Progenitor cell of endocrine pancreas (in vitro differentiated cells): ENCODE measurements at regions not wholly inside any gene's neighbourhood (a gene's known extent, or its start where the extent isn't known, plus 50 kb on each side); places are given as distances from the start of the nearest gene placed in this dataset.

Source experiments
- DNase-seq: peaks from one replicate; pipeline ENCODE4 v3.0.0; 2021; ENCODE audit warnings: low spot score; ENCODE audit not compliant: unreplicated experiment
- H3K27ac Mint-ChIP-seq: 2 replicates; pipeline ENCODE4 v1.8.0; 2021; ENCODE audit warnings: mild to moderate bottlenecking, moderate library complexity, mixed read lengths
- H3K27me3 Mint-ChIP-seq: 2 replicates; pipeline ENCODE4 v1.8.0; 2021; ENCODE audit warnings: mixed read lengths
- H3K36me3 Mint-ChIP-seq: 2 replicates; pipeline ENCODE4 v1.8.0; 2022; ENCODE audit warnings: mixed read lengths; ENCODE audit not compliant: insufficient read depth
- H3K4me1 Mint-ChIP-seq: 2 replicates; pipeline ENCODE4 v1.8.0; 2021; ENCODE audit warnings: low read depth, mixed read lengths
- H3K4me3 Mint-ChIP-seq: 2 replicates; pipeline ENCODE4 v1.8.0; 2021; ENCODE audit warnings: low read depth, mild to moderate bottlenecking, moderate library complexity, mixed read lengths
- H3K9me3 Mint-ChIP-seq: 2 replicates; pipeline ENCODE4 v1.8.0; 2021; ENCODE audit warnings: low read depth, mixed read lengths
- TF ChIP-seq, protein P1 (sequence below): fragments of 200-600 bp; sonication (generic); IDR thresholded peaks from one replicate; pipeline ENCODE4 v1.5.0; 2021; ENCODE audit warnings: antibody characterized with exemption, mild to moderate bottlenecking; ENCODE audit not compliant: unreplicated experiment

- Mint-ChIP-seq H3K36me3 (no peaks in the 10 kb centered on the region), H3K27ac (no peak overlapping the region), H3K9me3 (no peaks in the 10 kb centered on the region), H3K27me3 (peaks cover 21% of the 10 kb centered on the region), H3K4me3 (no peak overlapping the region), H3K4me1 (peaks cover 11% of the 10 kb centered on the region)
- TF ChIP-seq, protein P1, sequence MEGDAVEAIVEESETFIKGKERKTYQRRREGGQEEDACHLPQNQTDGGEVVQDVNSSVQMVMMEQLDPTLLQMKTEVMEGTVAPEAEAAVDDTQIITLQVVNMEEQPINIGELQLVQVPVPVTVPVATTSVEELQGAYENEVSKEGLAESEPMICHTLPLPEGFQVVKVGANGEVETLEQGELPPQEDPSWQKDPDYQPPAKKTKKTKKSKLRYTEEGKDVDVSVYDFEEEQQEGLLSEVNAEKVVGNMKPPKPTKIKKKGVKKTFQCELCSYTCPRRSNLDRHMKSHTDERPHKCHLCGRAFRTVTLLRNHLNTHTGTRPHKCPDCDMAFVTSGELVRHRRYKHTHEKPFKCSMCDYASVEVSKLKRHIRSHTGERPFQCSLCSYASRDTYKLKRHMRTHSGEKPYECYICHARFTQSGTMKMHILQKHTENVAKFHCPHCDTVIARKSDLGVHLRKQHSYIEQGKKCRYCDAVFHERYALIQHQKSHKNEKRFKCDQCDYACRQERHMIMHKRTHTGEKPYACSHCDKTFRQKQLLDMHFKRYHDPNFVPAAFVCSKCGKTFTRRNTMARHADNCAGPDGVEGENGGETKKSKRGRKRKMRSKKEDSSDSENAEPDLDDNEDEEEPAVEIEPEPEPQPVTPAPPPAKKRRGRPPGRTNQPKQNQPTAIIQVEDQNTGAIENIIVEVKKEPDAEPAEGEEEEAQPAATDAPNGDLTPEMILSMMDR: no peak
- DNase-seq: no peak
Measured at GRCh38 chr3:151990696-151991376, 117.4 kb downstream of the SUCNR1 start.

DNA sequence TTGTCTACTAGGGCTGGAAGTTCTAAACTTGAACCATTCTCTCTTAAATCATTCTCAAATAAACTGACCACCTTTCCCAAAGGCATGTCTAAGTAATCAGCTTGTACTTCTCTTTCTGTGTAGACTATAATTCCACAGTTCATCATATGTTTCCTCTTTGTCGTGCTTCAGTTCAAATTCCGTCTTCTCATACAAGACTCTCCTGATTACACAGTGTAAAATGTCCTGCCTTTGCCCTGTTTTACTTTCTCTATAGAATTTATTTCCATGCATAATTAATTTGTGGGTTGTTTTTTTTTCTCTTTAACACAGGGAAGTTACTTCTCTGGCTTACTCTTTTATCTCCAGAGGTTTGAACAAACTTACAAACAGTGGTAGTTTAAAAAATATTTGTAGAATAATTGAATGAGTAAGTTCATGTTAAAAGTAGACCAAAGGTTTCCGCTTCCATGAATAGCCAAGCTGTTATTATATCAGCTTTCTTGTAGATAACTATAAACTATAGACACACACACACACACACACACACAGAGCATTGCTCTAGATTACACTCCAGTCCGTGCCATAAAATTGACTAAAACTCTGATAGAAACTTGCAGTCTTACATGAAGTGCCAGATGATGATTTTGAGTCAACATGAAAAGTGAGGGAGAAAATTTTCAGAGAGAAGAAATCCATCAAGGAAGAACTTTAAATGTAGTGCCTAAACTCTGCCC lies 119.0 kb downstream of the SUCNR1 start:
- H3K27me3 Mint-ChIP-seq: peaks cover 18% of the 10 kb centered on the region
- H3K27ac Mint-ChIP-seq: no peak overlapping the region
- TF ChIP-seq, protein P1: no peak
- no peak for DNase-seq
- no peaks in the 10 kb centered on the region for H3K4me1 Mint-ChIP-seq
- H3K4me3 Mint-ChIP-seq: no peak overlapping the region
- H3K36me3 Mint-ChIP-seq: no peaks in the 10 kb centered on the region
- no peaks in the 10 kb centered on the region for H3K9me3 Mint-ChIP-seq

GRCh38 chr3:151995091-151995490 lies 121.6 kb downstream of the SUCNR1 start:
- no peak overlapping the region for H3K27ac Mint-ChIP-seq
- no peak for DNase-seq
- TF ChIP-seq, protein P1: no peak
- H3K9me3 Mint-ChIP-seq: no peaks in the 10 kb centered on the region
- H3K4me1 Mint-ChIP-seq: no peaks in the 10 kb centered on the region
- peaks cover 11% of the 10 kb centered on the region for H3K27me3 Mint-ChIP-seq
- no peak overlapping the region for H3K4me3 Mint-ChIP-seq
- no peaks in the 10 kb centered on the region for H3K36me3 Mint-ChIP-seq

- Mint-ChIP-seq H3K4me1 (no peaks in the 10 kb centered on the region), H3K27me3 (no peaks in the 10 kb centered on the region), H3K27ac (no peak overlapping the region), H3K4me3 (no peak overlapping the region), H3K36me3 (no peaks in the 10 kb centered on the region), H3K9me3 (no peaks in the 10 kb centered on the region)
- no peak for DNase-seq
- TF ChIP-seq, protein P1: no peak
Measured at GRCh38 chr3:151998744-151999143, 125.3 kb downstream of the SUCNR1 start.

- no peaks in the 10 kb centered on the region for H3K9me3 Mint-ChIP-seq
Measured at GRCh38 chr3:151999936-152000335, 126.5 kb downstream of the SUCNR1 start.

More at GRCh38 chr3:151999936-152000335, 126.5 kb downstream of the SUCNR1 start:
- no peaks in the 10 kb centered on the region for H3K27me3 Mint-ChIP-seq
- TF ChIP-seq, protein P1: no peak
- no peaks in the 10 kb centered on the region for H3K36me3 Mint-ChIP-seq
- H3K4me3 Mint-ChIP-seq: no peak overlapping the region
- no peak for DNase-seq
- no peak overlapping the region for H3K27ac Mint-ChIP-seq
- no peaks in the 10 kb centered on the region for H3K4me1 Mint-ChIP-seq
